CD14-positive monocyte (primary cell): ENCODE measurements at regions not wholly inside any gene's neighbourhood (a gene's known extent, or its start where the extent isn't known, plus 50 kb on each side); places are given as distances from the start of the nearest gene placed in this dataset.

Experiments used
- DNase-seq, 3 donors: peaks; one replicate each; pipeline ENCODE4 v3.0.0-alpha.2; 2011 to 2022
- H2AFZ ChIP-seq: 2 replicates; pipeline ENCODE4 v1.6.0; 2012; ENCODE audit warnings: mild to moderate bottlenecking, low read depth, low read length, inconsistent platforms; ENCODE audit not compliant: insufficient read depth, poor library complexity, severe bottlenecking
- H3K27ac ChIP-seq, 2 donors: 1 replicate in 1 of 2; 2 replicates in 1 of 2; pipeline ENCODE4 v1.5.1; 2012 to 2013; ENCODE audit warnings: low read length in 2 of 2, control low read depth in 1 of 2, inconsistent platforms in 1 of 2, low read depth in 1 of 2, mild to moderate bottlenecking in 1 of 2
- H3K27me3 ChIP-seq, 2 donors: one replicate each; pipeline versions ENCODE4 v1.6.0 to v1.6.1; 2011 to 2013; ENCODE audit warnings: low read length in 2 of 2; ENCODE audit not compliant: control insufficient read depth in 2 of 2, insufficient read depth in 2 of 2
- H3K36me3 ChIP-seq, 2 donors: replicated peaks in 1 of 2; 1 replicate in 1 of 2; 2 replicates in 1 of 2; pipeline versions ENCODE4 v1.5.1 to v1.6.1; 2012 to 2013; ENCODE audit warnings: low read length in 2 of 2, control low read depth in 1 of 2, inconsistent platforms in 1 of 2, mild to moderate bottlenecking in 1 of 2; ENCODE audit not compliant: insufficient read depth in 2 of 2, control insufficient read depth in 1 of 2
- H3K4me1 ChIP-seq, 2 donors: 1 replicate in 1 of 2; 2 replicates in 1 of 2; pipeline versions ENCODE4 v1.5.1 to v1.6.1; 2012 to 2013; ENCODE audit warnings: low read length in 2 of 2, control low read depth in 1 of 2, inconsistent platforms in 1 of 2, mild to moderate bottlenecking in 1 of 2, moderate library complexity in 1 of 2; ENCODE audit not compliant: insufficient read depth in 2 of 2, control insufficient read depth in 1 of 2
- H3K4me2 ChIP-seq: replicated peaks from 2 replicates; pipeline ENCODE3; 2012; ENCODE audit warnings: low read length, moderate library complexity, mild to moderate bottlenecking; ENCODE audit not compliant: poor library complexity, severe bottlenecking; ENCODE audit errors: extremely low read depth
- H3K4me3 ChIP-seq, 3 experiments: fragments of 200-600 bp in 1 of 3; sonication (generic) in 1 of 3; replicated peaks in 1 of 3; 1 replicate in 2 of 3; 2 replicates in 1 of 3; pipeline ENCODE4 v1.5.1; 2011 to 2013; ENCODE audit warnings: low read length in 3 of 3, mild to moderate bottlenecking in 3 of 3, control low read depth in 2 of 3, low read depth in 2 of 3, inconsistent platforms in 1 of 3, moderate library complexity in 1 of 3
- H3K79me2 ChIP-seq: 2 replicates; pipeline ENCODE4 v1.6.0; 2012; ENCODE audit warnings: mild to moderate bottlenecking, control low read depth, inconsistent platforms, low read length, moderate library complexity; ENCODE audit not compliant: insufficient read depth
- H3K9ac ChIP-seq: 2 replicates; pipeline ENCODE4 v1.6.0; 2017; ENCODE audit warnings: low read length, mild to moderate bottlenecking; ENCODE audit not compliant: insufficient read depth, poor library complexity, severe bottlenecking
- H3K9me3 ChIP-seq, 2 donors: replicated peaks in 1 of 2; 1 replicate in 1 of 2; 2 replicates in 1 of 2; pipeline versions ENCODE4 v1.5.1 to v1.6.1; 2012 to 2013; ENCODE audit warnings: low read length in 2 of 2, control low read depth in 1 of 2; ENCODE audit not compliant: control insufficient read depth in 1 of 2, insufficient read depth in 1 of 2
- H4K20me1 ChIP-seq: 2 replicates; pipeline ENCODE4 v1.6.0; 2012; ENCODE audit warnings: mild to moderate bottlenecking, low read length, control low read depth, moderate library complexity; ENCODE audit not compliant: insufficient read depth
- H3K27ac Mint-ChIP-seq, 7 donors: one replicate each; pipeline ENCODE4 v1.8.0; 2020; ENCODE audit warnings: mild to moderate bottlenecking in 7 of 7, mixed read lengths in 7 of 7, moderate library complexity in 6 of 7, inconsistent platforms in 2 of 7
- H3K27me3 Mint-ChIP-seq, 3 donors: one replicate each; pipeline ENCODE4 v1.8.0; 2021 to 2022; ENCODE audit warnings: low read depth in 3 of 3, mild to moderate bottlenecking in 3 of 3, mixed read lengths in 3 of 3, moderate library complexity in 3 of 3, inconsistent platforms in 1 of 3
- H3K36me3 Mint-ChIP-seq, 2 donors: one replicate each; pipeline ENCODE4 v1.8.0; 2020; ENCODE audit warnings: mixed read lengths in 2 of 2, inconsistent platforms in 1 of 2, mild to moderate bottlenecking in 1 of 2
- H3K4me1 Mint-ChIP-seq: one replicate; pipeline ENCODE4 v1.8.0; 2020; ENCODE audit warnings: mild to moderate bottlenecking, mixed read lengths
- H3K4me3 Mint-ChIP-seq, 2 donors: one replicate each; pipeline ENCODE4 v1.8.0; 2020; ENCODE audit warnings: mild to moderate bottlenecking in 2 of 2, mixed read lengths in 2 of 2, moderate library complexity in 1 of 2
- H3K9me3 Mint-ChIP-seq, 7 donors: one replicate each; pipeline ENCODE4 v1.8.0; 2020 to 2022; ENCODE audit warnings: mixed read lengths in 7 of 7, mild to moderate bottlenecking in 6 of 7, moderate library complexity in 6 of 7, inconsistent platforms in 2 of 7
- CTCF ChIP-seq: fragments of 200-600 bp; IDR thresholded peaks from one replicate; pipeline ENCODE4 v1.8.0; 2022; ENCODE audit warnings: antibody characterized with exemption, mild to moderate bottlenecking
- WGBS: methylation state at CpG from one replicate; pipeline ENCODE4 v1.1.5; 2013; ENCODE audit warnings: missing lambda C conversion rate; ENCODE audit not compliant: insufficient coverage; 5-methylcytosine and 5-hydroxymethylcytosine counted together
- intact Hi-C, 2 donors: fragments of 100-400 bp; cut with micrococcal nuclease; formaldehyde crosslinking; loops; one replicate each; pipeline versions ENCODE4 v1.15.0 to v1.15.1; 2023

GRCh38 chr17:59451706-59452105 is 113.7 kb upstream of the DHX40 start:
- no peak overlapping the region for H3K4me2 ChIP-seq
- H3K9me3 ChIP-seq: no peaks in the 10 kb centered on the region
- no peak overlapping the region for H3K27ac ChIP-seq
- Mint-ChIP-seq H3K4me3 (no peak overlapping the region), H3K36me3 (no peaks in the 10 kb centered on the region), H3K27ac (no peak overlapping the region), H3K9me3 (peaks cover 0 to 4% (median 0%) of the 10 kb centered on the region in 7 donors), H3K4me1 (peaks cover 11% of the 10 kb centered on the region), H3K27me3 (peaks cover 0 to 7% (median 2%) of the 10 kb centered on the region in 3 donors)
- no peak overlapping the region for H3K4me3 ChIP-seq
- no peak overlapping the region for H3K9ac ChIP-seq
- peaks cover 12 to 15% of the 10 kb centered on the region in 2 donors for H3K4me1 ChIP-seq
- intact Hi-C loops: no loop called here
- TF ChIP-seq CTCF: no peak
- H3K79me2 ChIP-seq: no peaks in the 10 kb centered on the region
- H3K27me3 ChIP-seq: no peaks in the 10 kb centered on the region
- H2AFZ ChIP-seq: no peak overlapping the region
- H4K20me1 ChIP-seq: no peaks in the 10 kb centered on the region
- no CpG with 5 or more reads among the region's 5 CpGs for WGBS
- peak in 1 of 3 donors; percentile 20 for DNase-seq
- H3K36me3 ChIP-seq: no peaks in the 10 kb centered on the region

- Histone ChIP-seq H3K79me2 (no peaks in the 10 kb centered on the region), H3K4me3 (no peak overlapping the region), H3K9me3 (no peaks in the 10 kb centered on the region), H3K9ac (no peak overlapping the region), H3K27ac (no peak overlapping the region), H3K27me3 (no peaks in the 10 kb centered on the region), H3K36me3 (no peaks in the 10 kb centered on the region), H2AFZ (no peak overlapping the region), H3K4me1 (peaks cover 12 to 18% of the 10 kb centered on the region in 2 donors), H3K4me2 (no peak overlapping the region), H4K20me1 (no peaks in the 10 kb centered on the region)
- no peak for TF ChIP-seq CTCF
- intact Hi-C loops: no loop called here
- H3K9me3 Mint-ChIP-seq: peaks cover 0 to 4% (median 0%) of the 10 kb centered on the region in 7 donors
- DNase-seq: no peak
- WGBS: 80% methylated on average over 1 of the region's 3 CpGs
- no peaks in the 10 kb centered on the region for H3K36me3 Mint-ChIP-seq
- peaks cover 12% of the 10 kb centered on the region for H3K4me1 Mint-ChIP-seq
- H3K27ac Mint-ChIP-seq: no peak overlapping the region
- peaks cover 0 to 7% (median 2%) of the 10 kb centered on the region in 3 donors for H3K27me3 Mint-ChIP-seq
- H3K4me3 Mint-ChIP-seq: no peak overlapping the region
These were observed 110.7 kb upstream of the DHX40 start for GRCh38 chr17:59454633-59455105.
